ENCODE measurements at regions not wholly inside any gene's neighbourhood (a gene's known extent, or its start where the extent isn't known, plus 50 kb on each side); places are given as distances from the start of the nearest gene placed in this dataset.

DNA sequence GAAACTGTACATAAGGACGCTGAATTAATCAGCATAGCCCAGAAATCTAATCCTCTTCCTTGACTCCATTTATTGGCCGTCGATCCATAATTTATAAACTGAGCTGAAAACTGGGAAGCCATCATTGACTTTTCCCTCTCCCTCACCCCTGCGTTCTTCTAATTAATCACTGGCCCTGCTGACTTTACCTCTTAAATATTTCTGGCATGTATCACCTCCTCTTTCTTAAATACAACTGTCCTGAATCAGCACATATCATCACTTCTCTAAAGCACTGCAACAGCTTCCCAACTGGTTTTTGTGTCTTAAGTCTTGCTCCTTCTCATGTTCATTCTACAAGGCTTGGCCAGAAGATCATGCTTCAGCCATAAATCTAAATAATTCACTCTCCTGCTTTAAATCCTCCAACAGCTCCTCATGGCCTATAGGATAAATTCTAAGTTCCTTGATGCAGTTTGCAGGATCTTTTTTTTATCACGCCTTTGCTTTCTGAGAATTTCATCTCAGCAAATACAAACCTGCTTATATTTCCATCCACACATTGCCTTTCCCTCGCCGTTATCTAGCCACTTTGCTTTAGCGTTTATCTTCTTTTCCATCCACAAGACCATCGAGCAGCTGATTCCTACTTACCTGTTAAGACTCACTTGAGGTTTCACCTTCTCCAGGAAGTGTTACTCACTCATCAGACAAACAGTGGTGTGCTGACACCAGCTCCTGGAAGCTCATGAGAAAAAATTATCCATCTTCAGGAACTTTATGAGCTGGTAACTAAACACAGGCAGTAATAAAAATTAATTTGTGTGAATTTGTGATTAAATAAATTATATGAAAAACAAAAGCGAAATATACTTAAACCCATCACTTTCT is 295.6 kb upstream of the FLRT2 start:
- DNase-seq = no peak

DNA sequence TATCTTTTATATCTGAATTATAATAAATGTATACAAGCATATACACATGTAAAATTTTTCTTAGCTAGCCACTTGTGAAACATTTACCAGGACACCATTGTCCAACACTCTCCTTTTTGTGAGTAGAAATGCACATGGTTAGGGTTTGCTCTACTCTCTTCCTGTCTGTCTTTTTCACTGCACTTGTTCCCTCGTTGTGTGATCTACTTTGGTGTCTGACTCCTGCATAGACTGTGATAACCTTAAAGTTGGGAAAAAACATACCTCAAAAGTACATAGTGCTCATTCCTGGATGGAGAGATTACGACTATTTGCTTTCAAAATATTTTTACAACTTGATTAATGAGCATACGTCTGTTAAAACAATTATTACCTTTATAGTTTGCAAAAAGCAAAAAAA is 294.1 kb upstream of the FLRT2 start:
- DNase-seq = no peak

DNA sequence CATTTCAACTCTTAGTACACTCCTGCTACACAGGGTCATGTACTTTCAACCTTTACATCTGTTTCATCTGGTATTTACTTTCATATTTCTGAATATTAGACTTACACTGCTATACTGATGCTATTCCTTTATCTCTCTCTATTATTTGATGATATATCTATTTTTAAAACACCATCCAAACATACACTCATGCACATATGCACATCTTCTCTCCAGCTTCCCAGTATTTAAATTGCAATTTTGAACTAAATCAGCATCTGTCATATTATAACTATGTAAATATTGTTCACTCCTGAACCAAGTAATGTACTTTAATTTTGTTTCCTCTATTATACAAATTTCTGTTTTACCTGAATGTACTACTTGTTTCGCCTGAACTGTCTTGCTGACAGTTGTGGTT is 293.6 kb upstream of the FLRT2 start:
- no peak for DNase-seq

DNA sequence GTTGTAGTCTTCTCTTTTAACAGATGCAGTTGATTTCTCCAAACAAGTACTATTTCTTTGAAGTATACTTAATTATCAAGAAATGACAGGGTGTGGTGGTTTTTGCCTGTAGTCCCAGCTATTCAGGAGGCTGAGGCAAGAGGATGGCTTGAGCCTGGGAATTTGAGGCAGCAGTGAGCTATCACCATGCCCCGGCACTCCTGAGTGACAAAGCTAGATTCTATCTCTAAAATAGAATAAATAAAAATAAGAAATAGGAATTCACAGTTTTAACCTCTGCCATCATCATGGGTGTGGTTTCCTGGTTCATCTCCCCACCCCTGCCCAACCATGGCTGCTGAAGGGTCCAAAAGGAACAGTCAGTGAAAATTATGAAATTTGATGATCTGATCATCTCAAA is 290.2 kb upstream of the FLRT2 start:
- no peak for DNase-seq

DNA sequence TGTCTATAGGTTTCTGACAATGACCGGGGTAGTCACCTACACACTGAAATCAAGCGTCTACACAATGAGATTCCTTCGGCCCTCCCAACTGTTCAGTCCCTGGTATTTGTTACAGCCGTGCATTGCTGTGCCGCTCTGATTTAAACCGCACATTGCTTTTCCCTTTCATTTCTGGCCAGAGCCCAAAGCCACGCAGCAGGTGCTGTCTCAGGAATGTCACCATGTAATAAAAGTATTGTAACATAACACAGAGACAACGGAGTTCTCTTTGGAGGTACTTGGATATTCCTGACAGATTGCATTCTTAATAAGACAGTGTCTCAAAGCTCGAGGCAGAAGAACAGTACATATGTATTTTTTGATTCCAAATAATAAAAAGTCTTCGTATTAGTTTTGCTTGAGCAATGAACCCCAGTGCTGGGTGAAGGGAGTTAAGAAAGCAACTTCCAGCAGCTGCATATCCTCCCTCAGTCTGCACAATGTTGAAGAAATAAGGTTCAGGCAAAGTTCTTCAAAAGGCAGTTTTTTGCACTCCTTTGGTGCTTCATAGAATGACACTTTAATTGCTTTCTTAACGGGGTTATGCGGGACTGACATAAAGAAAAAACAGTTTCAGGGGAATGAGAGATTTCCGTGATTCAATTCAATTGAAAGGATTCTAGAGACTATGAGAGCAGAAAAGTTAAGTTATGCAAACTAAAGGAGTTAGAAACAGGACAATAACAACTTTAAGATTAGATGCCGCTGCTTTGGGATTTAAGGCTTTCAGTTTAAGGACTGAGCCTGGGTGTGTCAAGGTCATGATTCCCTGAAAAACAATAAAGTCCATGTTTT is 288.7 kb upstream of the FLRT2 start:
- DNase-seq = no peak

DNA sequence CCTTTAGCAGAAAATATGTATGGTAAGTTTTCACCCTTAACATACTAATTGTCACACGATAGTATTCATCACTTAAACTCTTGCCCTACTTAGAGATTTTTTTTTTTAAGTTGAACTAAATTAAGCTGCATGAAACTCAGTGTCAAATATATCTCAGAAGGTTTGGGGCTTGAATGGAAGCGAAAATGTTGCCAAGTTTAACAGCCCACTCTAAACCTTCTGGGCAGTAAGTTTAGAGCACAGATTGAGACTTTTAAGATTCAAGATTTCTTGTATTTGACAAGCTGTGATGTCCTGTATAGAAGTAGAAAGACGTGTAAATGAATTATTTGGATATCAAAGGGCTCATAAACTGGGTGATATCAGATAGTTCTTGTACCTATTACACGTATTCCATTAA is 287.3 kb upstream of the FLRT2 start:
- DNase-seq = no peak

DNA sequence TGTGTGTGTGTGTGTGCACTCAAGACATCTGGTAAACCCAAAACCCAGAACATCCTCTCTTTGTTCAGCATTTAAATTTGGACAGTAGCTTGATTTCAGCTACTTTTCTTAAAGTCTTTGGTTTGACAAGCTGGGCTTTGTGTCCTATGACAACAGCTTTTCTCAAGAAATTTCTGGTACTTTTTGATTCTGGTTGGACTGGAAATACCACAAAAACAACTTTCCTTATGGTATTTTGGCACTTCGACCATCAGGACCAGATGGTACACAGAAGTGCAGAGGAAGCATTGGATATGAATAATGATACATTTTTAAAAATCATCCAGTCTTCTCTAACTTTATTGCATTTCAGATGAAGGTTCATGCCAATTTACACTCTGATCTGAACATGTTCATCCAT is 286.6 kb upstream of the FLRT2 start:
- no peak for DNase-seq

DNA sequence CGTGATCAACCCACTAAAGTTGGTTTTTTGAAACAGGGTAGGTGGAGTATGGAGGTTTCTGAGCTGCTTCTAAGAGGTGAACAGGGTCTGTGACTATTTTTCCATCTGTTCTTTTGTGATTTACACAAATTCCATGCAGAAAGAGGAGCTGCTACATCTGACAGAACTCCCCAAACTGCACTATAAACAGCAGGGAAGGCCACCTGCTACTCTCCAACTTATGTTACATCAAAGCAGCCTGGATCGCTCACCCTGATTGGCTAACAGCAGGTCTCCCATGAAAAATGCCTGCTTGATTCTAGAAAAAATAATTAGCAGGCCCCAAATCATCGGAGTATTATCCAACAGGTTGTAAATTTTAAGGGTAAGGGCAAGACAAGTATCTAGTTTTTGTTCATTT is 282.9 kb upstream of the FLRT2 start:
- DNase-seq = no peak

DNA sequence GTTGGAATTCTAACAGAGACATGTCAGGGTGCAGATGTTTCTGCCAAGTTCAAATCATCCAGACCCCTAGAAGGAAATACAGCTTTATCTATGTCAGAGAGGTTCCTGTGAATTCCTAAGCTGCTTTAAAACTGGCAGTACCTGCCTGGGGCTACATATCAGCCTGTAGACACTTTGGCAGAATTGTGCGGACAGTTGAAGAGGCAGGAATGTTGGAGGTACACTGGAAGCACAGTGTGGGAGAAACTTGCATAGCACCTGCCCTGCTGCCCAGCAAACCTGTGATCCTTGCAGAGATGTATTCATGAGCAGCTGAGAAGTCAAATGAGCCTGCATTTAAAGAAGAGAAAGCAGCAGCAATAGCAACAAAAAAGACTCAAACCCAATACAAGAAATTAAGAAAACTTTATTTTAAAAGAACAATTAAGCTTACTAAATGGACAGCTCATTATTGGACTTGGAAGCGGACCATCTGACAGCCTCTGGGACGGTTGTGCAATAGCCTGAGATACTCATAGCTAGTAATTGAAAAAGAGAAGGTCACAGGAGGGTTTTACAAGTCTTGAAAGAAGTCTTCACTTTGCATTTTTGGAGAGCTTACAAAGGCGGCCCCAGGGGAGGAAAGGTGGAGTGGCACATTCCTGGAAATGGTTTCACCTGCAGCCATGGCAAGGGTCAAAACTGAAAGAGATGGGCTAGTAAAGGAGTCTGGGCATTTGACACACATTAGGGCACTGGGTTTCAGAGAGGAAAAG is 280.9 kb upstream of the FLRT2 start:
- DNase-seq = no peak

DNA sequence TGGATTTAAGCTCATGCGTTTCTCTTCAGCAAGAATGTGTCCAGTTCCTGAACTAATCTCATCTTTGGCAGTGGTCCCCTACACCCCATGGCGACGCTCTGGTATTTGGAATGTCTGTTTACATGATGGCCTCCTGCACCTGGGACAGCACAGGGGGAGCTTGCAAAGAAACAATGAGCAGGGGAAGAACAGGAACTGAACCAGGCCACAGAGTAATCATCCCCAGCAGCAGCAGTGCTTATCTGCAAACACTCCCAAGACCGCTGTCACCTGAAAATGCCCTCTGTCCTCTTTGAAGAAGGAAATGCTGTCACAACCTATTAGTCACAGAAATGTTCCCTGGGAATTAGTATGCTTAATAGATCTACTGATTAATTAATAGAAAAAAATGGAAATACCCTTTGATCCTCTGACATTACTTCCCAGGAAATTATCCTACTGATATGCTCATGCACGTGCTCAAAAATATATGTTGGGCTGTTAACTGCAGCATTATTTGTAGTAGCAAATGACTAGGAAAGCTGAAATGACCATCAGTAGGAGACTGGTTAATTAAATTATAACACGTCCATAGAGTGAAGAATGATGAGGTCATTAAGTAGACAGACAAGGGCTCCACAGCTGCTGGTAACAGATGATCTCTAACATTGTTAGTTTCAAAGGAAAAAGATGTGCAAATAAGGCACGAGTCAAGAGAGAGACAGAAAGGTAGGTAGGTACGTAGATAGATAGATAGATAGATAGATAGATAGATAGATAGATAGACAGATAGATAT is 279.3 kb upstream of the FLRT2 start:
- no peak for DNase-seq

DNA sequence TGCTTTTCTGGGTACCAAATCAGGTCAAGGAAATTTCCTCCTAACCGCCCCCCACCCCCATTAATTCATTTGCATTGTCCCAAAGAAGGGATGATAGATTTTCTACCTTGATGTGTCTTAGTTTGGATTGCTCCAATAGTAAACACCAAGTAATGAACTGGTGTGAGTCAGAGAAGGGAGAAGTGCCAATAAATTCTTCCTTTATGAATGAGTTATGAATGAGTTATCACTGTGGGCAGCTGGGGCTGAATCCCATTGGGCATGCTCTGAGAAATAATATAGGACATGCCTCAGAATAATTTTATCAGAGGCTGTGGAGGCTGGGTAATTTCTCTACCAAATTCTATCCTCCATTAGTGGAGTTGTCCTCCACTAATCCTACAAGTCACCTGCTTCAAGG is 277.9 kb upstream of the FLRT2 start:
- DNase-seq = no peak

DNA sequence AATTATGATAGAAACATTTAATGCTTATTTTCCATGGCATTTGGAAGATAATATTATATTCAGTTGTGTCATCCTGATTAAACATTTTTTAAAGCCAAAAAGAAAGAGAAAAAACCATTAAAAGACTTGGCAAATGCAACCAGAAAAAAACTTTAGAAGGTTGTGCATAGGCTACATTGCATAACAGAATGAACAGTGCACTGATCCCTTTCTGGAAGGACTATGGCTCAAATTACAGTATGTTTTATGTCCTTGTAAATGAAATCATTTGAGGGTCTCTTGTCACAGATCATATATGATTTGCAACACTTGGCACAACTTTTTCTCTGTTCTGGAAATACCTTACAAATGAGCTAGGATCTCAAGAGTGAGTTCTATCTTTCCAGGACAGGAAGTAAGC is 275.2 kb upstream of the FLRT2 start:
- DNase-seq = no peak

DNA sequence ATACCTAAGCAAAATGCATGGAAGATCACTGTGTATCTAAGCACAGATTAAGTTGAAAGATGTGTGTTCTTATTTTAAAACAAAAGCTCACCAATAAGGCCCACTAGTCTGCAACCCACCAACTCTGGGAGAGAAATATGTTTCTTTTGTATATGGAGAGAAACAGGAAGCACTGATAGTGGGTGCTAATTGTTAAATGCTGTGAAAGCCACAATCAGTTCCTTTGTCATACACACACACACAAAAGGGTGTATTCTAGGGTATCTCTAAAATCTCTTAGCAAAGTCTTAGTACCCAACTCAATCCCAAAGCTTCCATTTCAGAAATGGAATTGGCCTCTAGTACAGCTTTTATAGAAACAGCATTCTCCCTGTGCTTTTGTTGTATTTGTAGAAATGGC is 272.7 kb upstream of the FLRT2 start:
- no peak for DNase-seq

DNA sequence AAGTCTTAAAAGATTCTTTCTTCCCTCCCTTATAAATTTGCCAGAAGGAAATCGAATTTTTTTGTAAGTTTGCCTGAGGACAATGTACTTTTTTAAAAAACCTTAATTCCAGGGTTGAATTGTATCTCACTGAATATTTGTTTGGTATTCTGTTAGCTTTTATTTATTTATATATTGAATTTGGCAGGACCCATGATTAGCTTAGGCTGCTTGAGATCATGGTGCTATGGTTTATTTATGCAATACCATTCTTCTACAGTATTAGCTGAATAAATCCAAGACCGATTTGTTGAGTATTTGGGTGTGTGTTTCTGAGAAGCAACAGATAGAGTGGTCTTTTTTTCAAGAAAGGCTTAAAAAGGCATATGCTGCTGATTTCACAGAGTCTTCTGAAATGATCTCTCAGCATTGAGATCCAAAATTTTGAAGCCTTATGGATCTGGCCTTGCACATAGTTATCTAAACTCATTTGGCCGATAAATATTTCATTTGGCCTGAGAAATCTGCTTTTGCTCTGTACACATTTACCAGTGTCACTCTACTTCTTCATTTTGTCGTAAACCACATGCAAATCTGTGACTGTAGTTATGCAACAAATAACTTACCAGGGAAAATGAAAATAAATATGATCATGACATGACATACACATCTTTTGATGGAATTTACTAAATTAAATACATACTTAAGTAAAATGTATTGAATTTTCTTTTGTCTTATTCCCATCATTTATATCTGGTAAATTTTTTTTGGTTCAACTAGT is 265.8 kb upstream of the FLRT2 start:
- DNase-seq = no peak

DNA sequence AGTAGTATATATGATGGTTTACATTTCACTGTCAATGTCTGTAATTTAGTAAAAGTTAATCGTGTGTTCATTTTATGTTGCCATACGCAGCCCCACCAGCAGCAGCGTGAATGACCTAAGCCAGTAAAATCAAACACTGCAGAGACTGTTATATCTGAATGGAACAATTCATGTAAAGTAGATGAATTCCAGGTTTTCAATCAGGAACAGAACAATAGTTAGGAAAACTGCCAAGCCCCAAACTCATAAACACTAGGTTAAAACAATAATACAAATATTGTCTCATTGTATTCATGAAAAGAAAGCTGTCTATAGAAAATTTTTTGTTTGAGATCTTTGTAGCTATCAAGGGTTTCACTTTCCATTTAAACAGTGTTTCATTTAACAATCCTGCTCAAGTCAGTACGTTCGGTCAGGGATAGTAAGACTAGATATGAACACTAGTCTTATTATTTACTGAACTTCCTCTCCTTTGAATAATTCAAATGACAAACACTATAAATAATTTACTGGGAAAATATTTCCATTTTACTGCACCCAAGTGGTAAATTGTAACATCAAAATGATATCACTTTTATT is 256.8 kb upstream of the FLRT2 start:
- no peak for DNase-seq

DNA sequence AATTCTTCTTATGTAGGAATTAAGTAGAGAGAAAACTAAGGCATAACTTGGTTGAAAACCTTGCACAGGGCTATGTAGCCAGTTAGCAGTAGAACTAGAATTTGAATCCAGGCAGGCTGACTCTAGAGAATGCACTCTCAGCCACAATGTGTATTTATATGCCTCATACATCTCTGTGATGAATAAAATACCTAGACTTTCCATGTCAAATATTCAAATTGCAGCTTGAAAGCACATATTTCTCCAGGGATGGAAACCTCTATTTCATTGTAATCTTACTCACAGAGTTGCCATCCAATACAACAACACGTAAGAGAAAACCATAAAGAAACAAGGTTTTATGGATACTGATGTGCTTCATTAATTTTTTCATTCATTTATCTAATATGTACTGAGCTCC is 256.0 kb upstream of the FLRT2 start:
- no peak for DNase-seq

DNA sequence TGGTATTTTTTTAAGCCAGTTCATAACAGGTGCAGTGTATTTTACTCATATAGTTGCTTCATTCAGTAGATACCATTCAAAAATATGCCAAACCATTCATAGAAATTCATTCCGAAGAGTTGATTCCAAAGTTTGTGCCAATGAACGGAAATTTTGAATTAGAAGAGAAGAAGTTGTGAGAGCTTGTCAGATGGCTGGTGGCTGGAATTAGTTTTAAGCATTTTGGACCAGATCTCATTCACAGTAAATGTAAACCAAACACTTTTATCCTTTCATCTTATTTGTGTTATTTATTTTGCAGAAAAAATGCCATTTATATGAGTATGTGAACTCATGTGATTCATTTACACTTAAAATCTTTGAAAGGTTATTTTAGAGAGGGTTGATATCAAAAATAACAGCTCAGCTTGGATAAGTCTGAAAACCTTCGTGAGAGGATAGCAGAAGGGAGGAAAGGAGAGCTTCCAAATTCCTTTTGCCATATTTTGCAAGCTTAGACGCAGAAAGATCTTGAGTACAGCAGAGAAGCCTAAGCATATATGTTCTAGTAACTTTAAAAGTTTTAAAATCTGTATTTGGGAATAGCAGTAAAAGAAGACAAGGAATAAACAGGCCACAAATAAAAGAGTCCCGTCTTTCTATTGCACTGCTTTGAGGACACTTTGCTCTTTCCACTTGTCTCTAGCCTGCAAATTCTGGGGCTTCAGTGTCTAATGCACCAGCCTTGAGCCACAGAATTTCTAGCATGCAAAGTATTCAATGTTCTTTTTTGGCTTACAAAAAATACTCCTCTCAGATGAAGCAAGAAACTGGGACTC is 253.6 kb upstream of the FLRT2 start:
- no peak for DNase-seq

DNA sequence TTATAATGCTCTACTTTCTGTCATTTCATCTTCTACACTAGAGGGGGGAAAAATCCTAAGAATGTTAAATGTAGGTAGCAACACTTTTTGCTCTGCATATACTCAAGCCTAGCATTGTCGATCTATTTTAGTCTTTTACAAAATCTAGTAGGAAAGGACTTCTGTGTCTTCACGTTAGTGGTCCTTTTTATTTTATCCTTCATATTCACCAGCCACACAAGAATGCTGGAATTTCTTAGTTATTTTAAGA is 253.0 kb upstream of the FLRT2 start:
- no peak for DNase-seq

DNA sequence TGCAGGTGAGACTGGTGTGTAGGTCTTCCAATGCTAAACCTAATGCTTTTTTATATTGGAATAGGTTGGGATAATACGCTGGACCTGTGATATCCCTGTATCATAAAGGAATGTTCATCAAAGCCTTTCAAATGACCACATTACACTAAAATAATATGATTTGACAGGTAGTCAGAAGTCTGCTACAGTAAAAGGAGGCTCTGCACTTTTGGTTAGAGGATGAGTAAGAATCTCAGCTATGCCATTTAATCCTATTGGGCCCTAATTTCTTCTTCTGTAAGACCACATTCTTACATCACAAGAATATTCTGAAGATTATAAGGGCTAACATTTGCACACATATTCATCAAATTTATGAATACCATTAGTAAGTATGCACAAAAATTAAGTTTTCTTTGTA is 250.5 kb upstream of the FLRT2 start:
- DNase-seq = no peak

DNA sequence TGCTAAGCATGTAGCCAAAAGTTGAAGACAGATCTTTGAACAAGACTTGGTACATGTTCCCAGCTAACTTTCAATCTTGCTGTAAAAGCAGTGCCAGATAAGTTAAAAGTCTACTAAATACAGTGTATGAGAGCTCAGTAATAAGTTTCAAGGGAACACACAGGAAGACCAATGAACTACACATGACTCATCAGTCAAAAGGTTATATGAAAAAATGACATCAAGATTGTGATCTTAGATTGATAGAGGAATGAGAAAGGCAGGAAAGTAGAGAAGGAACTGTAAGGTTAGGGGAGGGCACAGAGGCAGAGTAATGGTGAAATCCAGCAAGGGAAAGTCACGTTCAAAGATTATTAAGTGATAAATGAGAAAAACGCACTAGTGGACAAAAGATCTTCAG is 249.9 kb upstream of the FLRT2 start:
- no peak for DNase-seq

DNA sequence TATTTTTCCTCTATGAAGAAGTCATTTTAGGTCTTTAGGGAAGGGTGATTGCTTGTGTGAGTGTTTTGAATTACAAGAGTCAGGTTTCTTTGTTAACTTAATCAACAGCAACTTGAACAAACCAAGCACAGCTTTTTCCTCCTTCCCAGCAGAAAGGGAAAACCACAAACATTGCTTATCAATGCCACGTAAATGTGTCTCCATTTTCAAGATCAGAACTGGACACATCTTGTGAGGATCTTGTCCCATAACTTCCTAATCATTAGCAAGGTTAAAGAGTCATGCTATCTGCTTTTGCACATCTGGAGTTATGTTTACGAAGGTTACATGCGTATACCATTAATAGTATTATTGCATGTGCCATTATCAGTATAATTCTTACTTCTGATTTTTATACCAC is 248.0 kb upstream of the FLRT2 start:
- DNase-seq = no peak

All from NCI-H1436 (cell line).